ENCODE measurements at regions not wholly inside any gene's neighbourhood (a gene's known extent, or its start where the extent isn't known, plus 50 kb on each side); places are given as distances from the start of the nearest gene placed in this dataset.

GRCh38 chr1:208935517-208936187 is 647.9 kb upstream of the CAMK1G start:
- H3K27me3 Mint-ChIP-seq (ENCODE audit: low read depth) = peaks cover 13% of the 10 kb centered on the region
- DNase-seq (ENCODE audit: low spot score) = no peak
- no peak overlapping the region for H3K4me3 Mint-ChIP-seq (ENCODE audit: unreplicated experiment)
- no peak overlapping the region for H3K27ac Mint-ChIP-seq (ENCODE audit: unreplicated experiment)
- no peaks in the 10 kb centered on the region for H3K9me3 Mint-ChIP-seq (ENCODE audit: low read depth)
- H3K36me3 Mint-ChIP-seq (ENCODE audit: low read depth) = no peaks in the 10 kb centered on the region
- TF ChIP-seq CTCF (IDR thresholded peaks at IDR 0.05) = no peak
- H3K4me1 Mint-ChIP-seq (ENCODE audit: low read depth) = no peaks in the 10 kb centered on the region

- Mint-ChIP-seq H3K9me3 (ENCODE audit: low read depth) (no peaks in the 10 kb centered on the region), H3K27ac (ENCODE audit: unreplicated experiment) (no peak overlapping the region), H3K36me3 (ENCODE audit: low read depth) (no peaks in the 10 kb centered on the region), H3K4me3 (ENCODE audit: unreplicated experiment) (no peak overlapping the region), H3K27me3 (ENCODE audit: low read depth) (peaks cover 4% of the 10 kb centered on the region), H3K4me1 (ENCODE audit: low read depth) (peaks cover 3% of the 10 kb centered on the region)
- TF ChIP-seq CTCF (IDR thresholded peaks at IDR 0.05) = no peak
- DNase-seq (ENCODE audit: low spot score) = no peak
These were observed 643.9 kb upstream of the CAMK1G start for GRCh38 chr1:208939537-208940085.

GRCh38 chr1:208942394-208943130 is 641.0 kb upstream of the CAMK1G start:
- Mint-ChIP-seq H3K27ac (ENCODE audit: unreplicated experiment) (no peak overlapping the region), H3K9me3 (ENCODE audit: low read depth) (no peaks in the 10 kb centered on the region), H3K4me3 (ENCODE audit: unreplicated experiment) (no peak overlapping the region), H3K4me1 (ENCODE audit: low read depth) (peaks cover 10% of the 10 kb centered on the region), H3K36me3 (ENCODE audit: low read depth) (no peaks in the 10 kb centered on the region), H3K27me3 (ENCODE audit: low read depth) (peaks cover 7% of the 10 kb centered on the region)
- TF ChIP-seq CTCF (IDR thresholded peaks at IDR 0.05) = no peak
- DNase-seq (ENCODE audit: low spot score) = no peak

- no peaks in the 10 kb centered on the region for H3K9me3 Mint-ChIP-seq (ENCODE audit: low read depth)
- peaks cover 10% of the 10 kb centered on the region for H3K4me1 Mint-ChIP-seq (ENCODE audit: low read depth)
- no peak for DNase-seq (ENCODE audit: low spot score)
- no peaks in the 10 kb centered on the region for H3K36me3 Mint-ChIP-seq (ENCODE audit: low read depth)
- H3K4me3 Mint-ChIP-seq (ENCODE audit: unreplicated experiment) = no peak overlapping the region
- TF ChIP-seq CTCF (IDR thresholded peaks at IDR 0.05) = no peak
- no peak overlapping the region for H3K27ac Mint-ChIP-seq (ENCODE audit: unreplicated experiment)
- peaks cover 12% of the 10 kb centered on the region for H3K27me3 Mint-ChIP-seq (ENCODE audit: low read depth)
These were observed 640.2 kb upstream of the CAMK1G start for GRCh38 chr1:208943291-208943690.

GRCh38 chr1:208944981-208945451 is 638.5 kb upstream of the CAMK1G start:
- Mint-ChIP-seq H3K9me3 (ENCODE audit: low read depth) (no peaks in the 10 kb centered on the region), H3K4me3 (ENCODE audit: unreplicated experiment) (no peak overlapping the region), H3K27me3 (ENCODE audit: low read depth) (peaks cover 15% of the 10 kb centered on the region), H3K4me1 (ENCODE audit: low read depth) (peaks cover 10% of the 10 kb centered on the region), H3K27ac (ENCODE audit: unreplicated experiment) (no peak overlapping the region), H3K36me3 (ENCODE audit: low read depth) (no peaks in the 10 kb centered on the region)
- DNase-seq (ENCODE audit: low spot score) = no peak
- no peak for TF ChIP-seq CTCF (IDR thresholded peaks at IDR 0.05)
